DMS114 treated with DMSO at 0.1 percent for 48 hours (cell line): ENCODE measurements at regions not wholly inside any gene's neighbourhood (a gene's known extent, or its start where the extent isn't known, plus 50 kb on each side); places are given as distances from the start of the nearest gene placed in this dataset.

Experiments
- DNase-seq: peaks from one replicate; lab custom pipeline; 2025; ENCODE audit not compliant: unreplicated experiment; lab: John Stamatoyannopoulos, UW

DNA sequence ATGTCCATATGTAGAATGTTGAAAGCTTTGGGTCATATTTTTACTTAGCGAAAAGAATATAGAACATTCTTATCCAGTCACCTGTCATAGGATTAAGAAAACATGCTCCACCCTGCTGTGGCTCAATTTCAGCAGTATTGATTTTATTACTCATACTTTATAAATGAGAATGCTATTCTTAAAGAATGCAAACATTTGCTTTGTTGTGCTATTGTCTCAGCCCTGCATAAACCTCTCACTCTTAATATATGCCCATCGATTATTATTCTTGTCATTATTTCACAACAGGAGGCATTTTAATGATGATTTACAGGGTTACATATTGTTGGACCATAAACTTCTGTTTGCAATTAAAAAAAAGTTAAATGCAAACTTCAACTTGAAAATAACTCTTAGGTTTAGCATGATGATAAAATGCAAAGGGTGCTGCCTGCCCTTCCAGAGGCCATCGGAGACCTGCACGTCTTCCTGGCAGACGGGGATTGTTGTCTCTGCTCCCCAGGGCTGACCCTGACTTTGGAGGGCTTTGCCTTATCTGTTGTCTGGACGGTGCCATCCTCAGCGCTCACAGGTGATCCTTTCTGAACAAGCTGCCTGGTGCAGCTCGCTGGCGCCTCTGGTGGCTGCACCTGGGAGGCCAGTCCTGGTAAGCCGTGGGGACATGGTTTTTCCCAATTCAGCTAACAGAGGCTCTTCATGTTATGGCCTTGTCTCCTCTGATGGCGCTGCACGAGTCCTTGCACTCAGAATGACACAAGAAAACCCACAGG is 50.0 kb upstream of the SHH start:
- DNase-seq, result no peak
